B cell (primary cell): ENCODE measurements at regions not wholly inside any gene's neighbourhood (a gene's known extent, or its start where the extent isn't known, plus 50 kb on each side); places are given as distances from the start of the nearest gene placed in this dataset.

Source experiments
- ATAC-seq: fragments of 200-7000 bp; cut with Tn5 transposase; one replicate; pipeline ENCODE4 v1.10.0; 2021; ENCODE audit warnings: low read depth, mild to moderate bottlenecking, moderate number of reproducible peaks, moderate library complexity
- CTCF ChIA-PET: fragments of 350-600 bp; sonication (Branson Sonifier 250); formaldehyde crosslinking; loops from one replicate; lab custom pipeline; 2021; ENCODE audit warnings: antibody characterized with exemption, inconsistent platforms; lab: Charles Lee
- POLR2A ChIA-PET: fragments of 350-600 bp; sonication (Branson Sonifier 250); formaldehyde crosslinking; loops from one replicate; lab custom pipeline; 2021; ENCODE audit warnings: antibody characterized with exemption; lab: Charles Lee
- DNase-seq: peaks from one replicate; pipeline ENCODE4 v3.0.0; 2013
- H2AFZ ChIP-seq: 2 replicates; pipeline ENCODE4 v1.6.1; 2012; ENCODE audit warnings: mild to moderate bottlenecking, low read depth, low read length; ENCODE audit not compliant: insufficient read depth, poor library complexity, severe bottlenecking
- H3K27ac ChIP-seq, 2 donors: 1 replicate in 1 of 2; 2 replicates in 1 of 2; pipeline ENCODE4 v1.5.1; 2012 to 2013; ENCODE audit warnings: low read length in 2 of 2, mild to moderate bottlenecking in 2 of 2, moderate library complexity in 1 of 2
- H3K27me3 ChIP-seq, 4 experiments: fragments of 200-600 bp in 1 of 4; sonication (generic) in 1 of 4; replicated peaks in 1 of 4; 1 replicate in 2 of 4; 2 replicates in 2 of 4; pipeline versions ENCODE4 v1.6.1 to v1.7.0; 2013 to 2016; ENCODE audit warnings: low read length in 3 of 4, mild to moderate bottlenecking in 2 of 4, mixed read lengths in 1 of 4, moderate library complexity in 1 of 4; ENCODE audit not compliant: insufficient read depth in 4 of 4, control insufficient read depth in 3 of 4; ENCODE audit errors: control extremely low read depth in 1 of 4
- H3K36me3 ChIP-seq, 2 experiments: replicated peaks in 1 of 2; 1 replicate in 1 of 2; 2 replicates in 1 of 2; pipeline versions ENCODE4 v1.6.1 to v1.7.1; 2013; ENCODE audit warnings: low read length in 1 of 2; ENCODE audit not compliant: insufficient read depth in 2 of 2, control insufficient read depth in 1 of 2; ENCODE audit errors: control extremely low read depth in 1 of 2, extremely low read depth in 1 of 2
- H3K4me1 ChIP-seq, 2 donors: fragments of 200-600 bp in 1 of 2; sonication (generic) in 1 of 2; 1 replicate in 1 of 2; 2 replicates in 1 of 2; pipeline versions ENCODE4 v1.5.1 to v1.6.1; 2013 to 2017; ENCODE audit warnings: low read length in 2 of 2; ENCODE audit not compliant: control insufficient read depth in 2 of 2, insufficient read depth in 2 of 2
- H3K4me2 ChIP-seq: replicated peaks from 2 replicates; pipeline ENCODE3; 2012; ENCODE audit warnings: mild to moderate bottlenecking, low read depth, low read length; ENCODE audit not compliant: poor library complexity, severe bottlenecking
- H3K4me3 ChIP-seq, 5 experiments: fragments of 200-600 bp in 1 of 5; sonication (generic) in 1 of 5; 1 replicate in 3 of 5; 2 replicates in 2 of 5; pipeline versions ENCODE4 v1.5.1 to v1.7.0; 2011 to 2016; ENCODE audit warnings: low read length in 4 of 5, mild to moderate bottlenecking in 4 of 5, low read depth in 2 of 5, control low read depth in 1 of 5, moderate library complexity in 1 of 5; ENCODE audit not compliant: insufficient read depth in 1 of 5; ENCODE audit errors: control extremely low read depth in 1 of 5, extremely low read depth in 1 of 5
- H3K79me2 ChIP-seq: fragments of 200-600 bp; sonication (generic); one replicate; pipeline ENCODE4 v1.6.0; 2016; ENCODE audit warnings: low read length; ENCODE audit not compliant: control insufficient read depth, insufficient read depth
- H3K9ac ChIP-seq: fragments of 200-600 bp; sonication (generic); 2 replicates; pipeline ENCODE4 v1.6.1; 2017; ENCODE audit warnings: mild to moderate bottlenecking, low read length, moderate library complexity
- H3K9me3 ChIP-seq, 3 donors: one replicate each; pipeline versions ENCODE4 v1.6.1 to v1.7.1; 2013; ENCODE audit warnings: low read length in 2 of 3; ENCODE audit not compliant: control insufficient read depth in 2 of 3, insufficient read depth in 1 of 3; ENCODE audit errors: control extremely low read depth in 1 of 3
- H4K20me1 ChIP-seq: 2 replicates; pipeline ENCODE4 v1.6.0; 2012; ENCODE audit warnings: mild to moderate bottlenecking, low read length; ENCODE audit not compliant: insufficient read depth, control insufficient read depth, poor library complexity, severe bottlenecking
- H3K27ac Mint-ChIP-seq: one replicate; pipeline ENCODE4 v1.8.0; 2021; ENCODE audit warnings: mixed read lengths
- H3K27me3 Mint-ChIP-seq: one replicate; pipeline ENCODE4 v1.8.0; 2021; ENCODE audit warnings: mixed read lengths
- H3K4me1 Mint-ChIP-seq: one replicate; pipeline ENCODE4 v1.8.0; 2021; ENCODE audit warnings: mixed read lengths
- H3K4me3 Mint-ChIP-seq: one replicate; pipeline ENCODE4 v1.8.0; 2021; ENCODE audit warnings: mixed read lengths
- H3K9me3 Mint-ChIP-seq: one replicate; pipeline ENCODE4 v1.8.0; 2022; ENCODE audit warnings: mixed read lengths; ENCODE audit not compliant: insufficient read depth
- CTCF ChIP-seq: fragments of 200-600 bp; IDR thresholded peaks from one replicate; pipeline ENCODE4 v1.8.0; 2022; ENCODE audit warnings: antibody characterized with exemption, mild to moderate bottlenecking
- EZH2 ChIP-seq: IDR thresholded peaks from 2 replicates; pipeline ENCODE4 v1.6.1; 2012; ENCODE audit warnings: borderline replicate concordance, low read depth, mild to moderate bottlenecking, moderate library complexity, low read length; ENCODE audit not compliant: insufficient read depth, poor library complexity, severe bottlenecking
- intact Hi-C: fragments of 100-400 bp; cut with micrococcal nuclease; formaldehyde crosslinking; loops from one replicate; pipeline ENCODE4 v1.10.0; 2022

GRCh38 chr18:51510020-51510419 is 312.5 kb upstream of the MEX3C start:
- no peaks in the 10 kb centered on the region for H3K27me3 Mint-ChIP-seq
- intact Hi-C loops, result no loop called here
- no peak overlapping the region for H3K27ac ChIP-seq
- ATAC-seq (no peak), DNase-seq (no peak)
- H3K4me2 ChIP-seq, result no peak overlapping the region
- H3K9ac ChIP-seq, result no peak overlapping the region
- H3K36me3 ChIP-seq, result no peaks in the 10 kb centered on the region
- no peaks in the 10 kb centered on the region for H4K20me1 ChIP-seq
- H3K27me3 ChIP-seq, result no peaks in the 10 kb centered on the region
- peaks cover 0 to 9% (median 5%) of the 10 kb centered on the region in 3 donors for H3K9me3 ChIP-seq
- POLR2A ChIA-PET, result no interaction called here
- H3K4me1 ChIP-seq, result no peaks in the 10 kb centered on the region
- H3K4me3 ChIP-seq, result no peak overlapping the region
- no peaks in the 10 kb centered on the region for H3K4me1 Mint-ChIP-seq
- H3K27ac Mint-ChIP-seq, result no peak overlapping the region
- TF ChIP-seq EZH2 (no peak), CTCF (no peak)
- no peaks in the 10 kb centered on the region for H3K79me2 ChIP-seq
- no peak overlapping the region for H2AFZ ChIP-seq
- CTCF ChIA-PET, result no interaction called here
- peaks cover 7% of the 10 kb centered on the region for H3K9me3 Mint-ChIP-seq
- no peak overlapping the region for H3K4me3 Mint-ChIP-seq

GRCh38 chr18:51513517-51513916 is 316.0 kb upstream of the MEX3C start:
- Histone ChIP-seq H2AFZ (no peak overlapping the region), H3K79me2 (no peaks in the 10 kb centered on the region), H3K9ac (no peak overlapping the region), H3K36me3 (no peaks in the 10 kb centered on the region), H3K9me3 (peaks cover 0 to 4% (median 0%) of the 10 kb centered on the region in 3 donors), H3K27me3 (no peaks in the 10 kb centered on the region), H4K20me1 (no peaks in the 10 kb centered on the region), H3K4me3 (no peak overlapping the region), H3K27ac (no peak overlapping the region), H3K4me1 (no peaks in the 10 kb centered on the region), H3K4me2 (no peak overlapping the region)
- peaks cover 4% of the 10 kb centered on the region for H3K9me3 Mint-ChIP-seq
- no peak for TF ChIP-seq EZH2
- no peak for TF ChIP-seq CTCF
- no peak overlapping the region for H3K27ac Mint-ChIP-seq
- intact Hi-C loops, result no loop called here
- POLR2A ChIA-PET, result interaction anchor here (0.5 to 0.6 kb wide), 2 partner anchors 107 to 315 kb away, joined by 3 to 10 read pairs; no protein-coding TSS in a partner anchor
- no peak for DNase-seq
- no peaks in the 10 kb centered on the region for H3K27me3 Mint-ChIP-seq
- no peak for ATAC-seq
- H3K4me1 Mint-ChIP-seq, result no peaks in the 10 kb centered on the region
- CTCF ChIA-PET, result no interaction called here
- H3K4me3 Mint-ChIP-seq, result no peak overlapping the region
